Mesendoderm (in vitro differentiated cells): ENCODE measurements at regions not wholly inside any gene's neighbourhood (a gene's known extent, or its start where the extent isn't known, plus 50 kb on each side); places are given as distances from the start of the nearest gene placed in this dataset.

Source experiments
- DNase-seq: peaks from one replicate; pipeline ENCODE4 v3.0.0; 2013
- H2AK5ac ChIP-seq: 2 replicates; pipeline ENCODE4 v1.6.1; 2013; ENCODE audit warnings: low read length, inconsistent platforms
- H2BK120ac ChIP-seq: 2 replicates; pipeline ENCODE4 v1.6.1; 2013; ENCODE audit warnings: low read depth, mild to moderate bottlenecking, low read length, moderate library complexity, mixed read lengths
- H2BK15ac ChIP-seq: replicated peaks from 2 replicates; pipeline ENCODE4 v1.6.1; 2013; ENCODE audit warnings: low read depth, mild to moderate bottlenecking, moderate library complexity
- H2BK5ac ChIP-seq: 2 replicates; pipeline ENCODE4 v1.6.1; 2013; ENCODE audit warnings: low read length, inconsistent platforms
- H3K18ac ChIP-seq: 2 replicates; pipeline ENCODE4 v1.6.1; 2013; ENCODE audit warnings: mild to moderate bottlenecking, low read length, mixed read lengths
- H3K23ac ChIP-seq: one replicate; pipeline ENCODE4 v1.6.1; 2013; ENCODE audit warnings: low read length
- H3K27ac ChIP-seq: 2 replicates; pipeline ENCODE4 v1.5.1; 2013; ENCODE audit warnings: low read depth, mild to moderate bottlenecking, inconsistent platforms, low read length, moderate library complexity
- H3K27me3 ChIP-seq: 2 replicates; pipeline ENCODE4 v1.6.1; 2013; ENCODE audit warnings: low read length, control low read depth, mild to moderate bottlenecking, inconsistent platforms; ENCODE audit not compliant: insufficient read depth, poor library complexity
- H3K36me3 ChIP-seq: 2 replicates; pipeline ENCODE4 v1.6.1; 2013; ENCODE audit warnings: low read length, inconsistent platforms; ENCODE audit not compliant: control insufficient read depth, insufficient read depth
- H3K4ac ChIP-seq: one replicate; pipeline ENCODE4 v1.6.1; 2013; ENCODE audit warnings: low read depth, mild to moderate bottlenecking, low read length, moderate library complexity
- H3K4me1 ChIP-seq: 2 replicates; pipeline ENCODE4 v1.6.1; 2013; ENCODE audit warnings: low read depth, low read length, inconsistent platforms; ENCODE audit not compliant: control insufficient read depth
- H3K4me2 ChIP-seq: 2 replicates; pipeline ENCODE4 v1.6.1; 2013; ENCODE audit warnings: low read length
- H3K4me3 ChIP-seq: 2 replicates; pipeline ENCODE4 v1.5.1; 2013; ENCODE audit warnings: mild to moderate bottlenecking, low read length
- H3K56ac ChIP-seq: one replicate; pipeline ENCODE4 v1.6.1; 2013; ENCODE audit warnings: low read length
- H3K79me1 ChIP-seq: 2 replicates; pipeline ENCODE4 v1.6.1; 2013; ENCODE audit warnings: low read length, inconsistent platforms
- H3K79me2 ChIP-seq: 2 replicates; pipeline ENCODE4 v1.6.1; 2013; ENCODE audit warnings: mild to moderate bottlenecking, low read length; ENCODE audit not compliant: control insufficient read depth, insufficient read depth
- H3K9ac ChIP-seq: 2 replicates; pipeline ENCODE4 v1.6.1; 2013; ENCODE audit warnings: low read length, inconsistent platforms
- H4K5ac ChIP-seq: one replicate; pipeline ENCODE4 v1.6.1; 2013; ENCODE audit warnings: low read length
- H4K8ac ChIP-seq: one replicate; pipeline ENCODE4 v1.6.1; 2013; ENCODE audit warnings: low read depth, mild to moderate bottlenecking, control low read depth, low read length, moderate library complexity
- WGBS: extraction: QIAGEN DNeasy Blood & Tissue Kit; methylation state at CpG from one replicate; pipeline ENCODE4 v1.1.7; 2013; ENCODE audit warnings: low lambda C conversion rate, missing lambda C conversion rate; ENCODE audit not compliant: insufficient coverage; ENCODE audit errors: extremely low coverage; 5-methylcytosine and 5-hydroxymethylcytosine counted together

- no peaks in the 10 kb centered on the region for H3K36me3 ChIP-seq
- no peaks in the 10 kb centered on the region for H3K4me1 ChIP-seq
- H2BK120ac ChIP-seq = no peak overlapping the region
- no peak overlapping the region for H4K5ac ChIP-seq
- H3K56ac ChIP-seq = no peak overlapping the region
- no peak overlapping the region for H3K9ac ChIP-seq
- H3K79me1 ChIP-seq = no peaks in the 10 kb centered on the region
- no peak overlapping the region for H4K8ac ChIP-seq
- no peaks in the 10 kb centered on the region for H3K79me2 ChIP-seq
- H3K27me3 ChIP-seq = no peaks in the 10 kb centered on the region
- H3K4me2 ChIP-seq = no peak overlapping the region
- no peak overlapping the region for H3K18ac ChIP-seq
- H2AK5ac ChIP-seq = no peak overlapping the region
- no CpG with 5 or more reads among the region's 3 CpGs for WGBS
- no peak overlapping the region for H3K23ac ChIP-seq
- no peak overlapping the region for H3K4ac ChIP-seq
- H3K4me3 ChIP-seq = no peak overlapping the region
- H3K27ac ChIP-seq = no peak overlapping the region
- no peak overlapping the region for H2BK15ac ChIP-seq
- no peak overlapping the region for H2BK5ac ChIP-seq
- DNase-seq = no peak
Measured at GRCh38 chr4:126440297-126440696, 1125.5 kb downstream of the FAT4 start.

- Histone ChIP-seq H2BK5ac (no peak overlapping the region), H3K79me2 (no peaks in the 10 kb centered on the region), H3K23ac (no peak overlapping the region), H3K36me3 (no peaks in the 10 kb centered on the region), H2BK120ac (no peak overlapping the region), H3K4me1 (no peaks in the 10 kb centered on the region), H4K8ac (no peak overlapping the region), H2AK5ac (no peak overlapping the region), H3K27me3 (no peaks in the 10 kb centered on the region), H3K4me2 (no peak overlapping the region), H3K18ac (no peak overlapping the region), H4K5ac (no peak overlapping the region), H3K9ac (no peak overlapping the region), H3K79me1 (no peaks in the 10 kb centered on the region), H3K4ac (no peak overlapping the region), H3K56ac (no peak overlapping the region), H2BK15ac (no peak overlapping the region), H3K27ac (no peak overlapping the region), H3K4me3 (no peak overlapping the region)
- no peak for DNase-seq
- no CpG with 5 or more reads among the region's 4 CpGs for WGBS
Measured at GRCh38 chr4:126441173-126442035, 1126.6 kb downstream of the FAT4 start.

GRCh38 chr4:126445596-126445995, 1130.8 kb downstream of the FAT4 start:
- no peak overlapping the region for H3K18ac ChIP-seq
- no peak overlapping the region for H3K56ac ChIP-seq
- WGBS = no CpG with 5 or more reads among the region's 1 CpG
- H3K4me2 ChIP-seq = no peak overlapping the region
- H3K79me2 ChIP-seq = no peaks in the 10 kb centered on the region
- no peak overlapping the region for H3K4ac ChIP-seq
- H3K4me3 ChIP-seq = no peak overlapping the region
- no peaks in the 10 kb centered on the region for H3K4me1 ChIP-seq
- DNase-seq = no peak
- H2AK5ac ChIP-seq = no peak overlapping the region
- no peak overlapping the region for H3K27ac ChIP-seq
- H3K27me3 ChIP-seq = no peaks in the 10 kb centered on the region
- no peaks in the 10 kb centered on the region for H3K79me1 ChIP-seq
- no peak overlapping the region for H4K8ac ChIP-seq
- H3K23ac ChIP-seq = no peak overlapping the region
- H2BK5ac ChIP-seq = no peak overlapping the region
- no peak overlapping the region for H3K9ac ChIP-seq
- no peak overlapping the region for H2BK15ac ChIP-seq
- H2BK120ac ChIP-seq = no peak overlapping the region
- H4K5ac ChIP-seq = no peak overlapping the region
- H3K36me3 ChIP-seq = no peaks in the 10 kb centered on the region

- H3K27me3 ChIP-seq = no peaks in the 10 kb centered on the region
- no peak overlapping the region for H3K23ac ChIP-seq
- no peak overlapping the region for H4K5ac ChIP-seq
- no CpG with 5 or more reads among the region's 2 CpGs for WGBS
- no peak for DNase-seq
- no peaks in the 10 kb centered on the region for H3K36me3 ChIP-seq
- H3K18ac ChIP-seq = no peak overlapping the region
- H3K79me2 ChIP-seq = no peaks in the 10 kb centered on the region
- no peaks in the 10 kb centered on the region for H3K4me1 ChIP-seq
- H3K4me2 ChIP-seq = no peak overlapping the region
- no peak overlapping the region for H2BK5ac ChIP-seq
- H2BK120ac ChIP-seq = no peak overlapping the region
- H3K4ac ChIP-seq = no peak overlapping the region
- no peak overlapping the region for H3K27ac ChIP-seq
- H2AK5ac ChIP-seq = no peak overlapping the region
- no peak overlapping the region for H4K8ac ChIP-seq
- no peaks in the 10 kb centered on the region for H3K79me1 ChIP-seq
- H3K56ac ChIP-seq = no peak overlapping the region
- no peak overlapping the region for H3K4me3 ChIP-seq
- H2BK15ac ChIP-seq = no peak overlapping the region
- H3K9ac ChIP-seq = no peak overlapping the region
Measured at GRCh38 chr4:126446917-126447316, 1132.2 kb downstream of the FAT4 start.

GRCh38 chr4:126448086-126448845, 1133.5 kb downstream of the FAT4 start:
- no peaks in the 10 kb centered on the region for H3K79me1 ChIP-seq
- no peak overlapping the region for H3K4me2 ChIP-seq
- H3K4me3 ChIP-seq = no peak overlapping the region
- no peak overlapping the region for H2AK5ac ChIP-seq
- no peak overlapping the region for H3K9ac ChIP-seq
- H3K23ac ChIP-seq = no peak overlapping the region
- no peak overlapping the region for H4K8ac ChIP-seq
- no peak overlapping the region for H3K18ac ChIP-seq
- DNase-seq = no peak
- WGBS = no CpG with 5 or more reads among the region's 7 CpGs
- no peak overlapping the region for H2BK5ac ChIP-seq
- no peak overlapping the region for H4K5ac ChIP-seq
- H3K27ac ChIP-seq = no peak overlapping the region
- no peak overlapping the region for H3K4ac ChIP-seq
- H2BK120ac ChIP-seq = no peak overlapping the region
- no peaks in the 10 kb centered on the region for H3K4me1 ChIP-seq
- H3K36me3 ChIP-seq = no peaks in the 10 kb centered on the region
- no peaks in the 10 kb centered on the region for H3K79me2 ChIP-seq
- no peaks in the 10 kb centered on the region for H3K27me3 ChIP-seq
- H3K56ac ChIP-seq = no peak overlapping the region
- H2BK15ac ChIP-seq = no peak overlapping the region
